Mesenchymal stem cell (in vitro differentiated cells and primary cell): ENCODE measurements at regions not wholly inside any gene's neighbourhood (a gene's known extent, or its start where the extent isn't known, plus 50 kb on each side); places are given as distances from the start of the nearest gene placed in this dataset.
A peak's percentile ranks its signal among the peaks of the same experiment; 100 is the strongest.

Source experiments
- DNase-seq: peaks from one replicate; pipeline ENCODE4 v3.0.0-alpha.2; 2013
- H2AFZ ChIP-seq: one replicate; pipeline ENCODE4 v1.6.1; 2013; ENCODE audit warnings: low read depth, mild to moderate bottlenecking, control low read depth, inconsistent platforms, low read length, moderate library complexity
- H2AK5ac ChIP-seq: 2 replicates; pipeline ENCODE4 v1.6.1; 2013; ENCODE audit warnings: low read length, moderate library complexity, mild to moderate bottlenecking, inconsistent platforms; ENCODE audit not compliant: severe bottlenecking
- H2BK120ac ChIP-seq: one replicate; pipeline ENCODE4 v1.6.1; 2013; ENCODE audit warnings: low read depth, mild to moderate bottlenecking, inconsistent platforms, low read length, moderate library complexity
- H2BK12ac ChIP-seq, 2 experiments: one replicate each; pipeline ENCODE4 v1.6.1; 2013; ENCODE audit warnings: inconsistent platforms in 2 of 2, low read length in 2 of 2, mild to moderate bottlenecking in 2 of 2, moderate library complexity in 2 of 2, control low read depth in 1 of 2
- H2BK15ac ChIP-seq: one replicate; pipeline ENCODE4 v1.6.1; 2013; ENCODE audit warnings: mild to moderate bottlenecking, low read depth, inconsistent platforms; ENCODE audit not compliant: poor library complexity, severe bottlenecking
- H2BK5ac ChIP-seq: 2 replicates; pipeline ENCODE4 v1.6.1; 2013; ENCODE audit warnings: low read depth, mild to moderate bottlenecking, low read length, control low read depth, inconsistent platforms; ENCODE audit not compliant: poor library complexity, severe bottlenecking
- H3K14ac ChIP-seq, 2 experiments: one replicate each; pipeline ENCODE4 v1.6.1; 2013; ENCODE audit warnings: inconsistent platforms in 2 of 2, low read length in 2 of 2, control low read depth in 1 of 2, mild to moderate bottlenecking in 1 of 2, moderate library complexity in 1 of 2
- H3K18ac ChIP-seq, 2 experiments: one replicate each; pipeline ENCODE4 v1.6.1; 2013; ENCODE audit warnings: inconsistent platforms in 2 of 2, low read length in 2 of 2, control low read depth in 1 of 2, low read depth in 1 of 2, mild to moderate bottlenecking in 1 of 2
- H3K23ac ChIP-seq, 2 experiments: one replicate each; pipeline ENCODE4 v1.6.1; 2013; ENCODE audit warnings: inconsistent platforms in 2 of 2, low read length in 2 of 2, mild to moderate bottlenecking in 2 of 2, moderate library complexity in 2 of 2, control low read depth in 1 of 2
- H3K27ac ChIP-seq: 2 replicates; pipeline ENCODE4 v1.5.1; 2013; ENCODE audit warnings: mild to moderate bottlenecking, moderate library complexity, low read length, control low read depth, inconsistent platforms; ENCODE audit not compliant: poor library complexity, severe bottlenecking
- H3K27me3 ChIP-seq, 2 experiments: 2 replicates each; pipeline versions ENCODE4 v1.6.1 to v1.7.0; 2013; ENCODE audit warnings: low read length in 2 of 2, mild to moderate bottlenecking in 2 of 2, moderate library complexity in 2 of 2, control low read depth in 1 of 2, inconsistent platforms in 1 of 2; ENCODE audit not compliant: control insufficient read depth in 1 of 2, insufficient read depth in 1 of 2
- H3K36me3 ChIP-seq, 2 experiments: 2 replicates each; pipeline versions ENCODE4 v1.6.1 to v1.7.0; 2013; ENCODE audit warnings: low read length in 2 of 2, control low read depth in 1 of 2, inconsistent platforms in 1 of 2, low read depth in 1 of 2, mild to moderate bottlenecking in 1 of 2; ENCODE audit not compliant: insufficient read depth in 2 of 2, control insufficient read depth in 1 of 2
- H3K4ac ChIP-seq, 2 experiments: one replicate each; pipeline ENCODE4 v1.6.1; 2013; ENCODE audit warnings: inconsistent platforms in 2 of 2, low read length in 2 of 2, mild to moderate bottlenecking in 2 of 2, moderate library complexity in 2 of 2, control low read depth in 1 of 2, low read depth in 1 of 2
- H3K4me1 ChIP-seq: 2 replicates; pipeline ENCODE4 v1.6.1; 2013; ENCODE audit warnings: low read depth, low read length, control low read depth; ENCODE audit not compliant: control insufficient read depth, insufficient read depth
- H3K4me2 ChIP-seq: 2 replicates; pipeline ENCODE4 v1.6.1; 2013; ENCODE audit warnings: low read length, mild to moderate bottlenecking, inconsistent platforms; ENCODE audit not compliant: poor library complexity, severe bottlenecking
- H3K4me3 ChIP-seq, 2 experiments: 2 replicates each; pipeline versions ENCODE4 v1.5.1 to v1.7.0; 2013; ENCODE audit warnings: low read length in 2 of 2, mild to moderate bottlenecking in 2 of 2, control low read depth in 1 of 2, low read depth in 1 of 2; ENCODE audit not compliant: insufficient read depth in 1 of 2
- H3K79me1 ChIP-seq: replicated peaks from 2 replicates; pipeline ENCODE4 v1.6.1; 2013; ENCODE audit warnings: mild to moderate bottlenecking, control low read depth, low read length, inconsistent platforms; ENCODE audit not compliant: poor library complexity, severe bottlenecking
- H3K9ac ChIP-seq: 2 replicates; pipeline ENCODE4 v1.7.0; 2013; ENCODE audit warnings: mild to moderate bottlenecking, low read length, moderate library complexity
- H3K9me3 ChIP-seq: 2 replicates; pipeline ENCODE4 v1.7.0; 2013; ENCODE audit warnings: mild to moderate bottlenecking, low read length; ENCODE audit not compliant: control insufficient read depth
- H4K8ac ChIP-seq: one replicate; pipeline ENCODE4 v1.6.1; 2013; ENCODE audit warnings: inconsistent platforms, mild to moderate bottlenecking, low read length, moderate library complexity
- H4K91ac ChIP-seq: one replicate; pipeline ENCODE4 v1.6.1; 2013; ENCODE audit warnings: mild to moderate bottlenecking, low read length, inconsistent platforms
- WGBS: methylation state at CpG from one replicate; pipeline ENCODE4 v1.1.7; 2013; ENCODE audit warnings: mixed read lengths; 5-methylcytosine and 5-hydroxymethylcytosine counted together

- Histone ChIP-seq H2BK12ac (no peak overlapping the region), H2BK15ac (no peak overlapping the region), H3K14ac (no peak overlapping the region), H3K36me3 (no peaks in the 10 kb centered on the region), H3K4me1 (no peaks in the 10 kb centered on the region), H3K9ac (no peak overlapping the region), H2BK120ac (no peak overlapping the region), H3K4me2 (no peak overlapping the region), H4K8ac (no peak overlapping the region), H2AK5ac (no peak overlapping the region), H3K9me3 (no peaks in the 10 kb centered on the region), H2BK5ac (no peak overlapping the region), H3K27me3 (peaks cover 0 to 3% of the 10 kb centered on the region in 2 experiments), H3K23ac (no peak overlapping the region), H3K79me1 (no peaks in the 10 kb centered on the region), H3K18ac (no peak overlapping the region), H2AFZ (no peak overlapping the region), H3K27ac (no peak overlapping the region), H3K4ac (no peak overlapping the region), H4K91ac (no peak overlapping the region), H3K4me3 (no peak overlapping the region)
- DNase-seq = no peak
- WGBS = no CpG with 5 or more reads among the region's 1 CpG
Measured at GRCh38 chr6:137953761-137954160, 86.7 kb downstream of the TNFAIP3 start.

DNA sequence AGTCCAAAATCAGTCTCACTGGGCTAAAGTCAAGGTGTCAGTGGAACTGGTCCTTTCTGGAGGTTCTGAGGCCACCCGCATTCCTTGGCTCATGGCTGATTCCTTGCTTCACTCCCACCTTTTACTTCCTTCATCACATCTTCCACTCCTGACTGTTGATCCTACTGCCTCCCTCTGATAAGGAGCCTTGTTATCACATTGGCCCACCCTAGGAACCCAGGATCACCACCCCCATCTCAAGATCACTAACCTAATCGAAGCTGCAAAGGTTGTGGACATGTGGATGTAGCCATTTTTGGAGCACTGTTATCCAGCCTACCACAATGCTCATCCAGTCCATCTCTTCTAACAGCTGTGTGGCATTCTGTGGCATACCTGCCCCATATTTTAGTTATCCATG, 87.2 kb downstream of the TNFAIP3 start:
- Histone ChIP-seq H2BK120ac (no peak overlapping the region), H2BK5ac (no peak overlapping the region), H3K4me2 (no peak overlapping the region), H3K9ac (no peak overlapping the region), H2BK15ac (no peak overlapping the region), H3K79me1 (no peaks in the 10 kb centered on the region), H2BK12ac (no peak overlapping the region), H3K27ac (no peak overlapping the region), H3K14ac (no peak overlapping the region), H2AFZ (no peak overlapping the region), H2AK5ac (no peak overlapping the region), H3K9me3 (no peaks in the 10 kb centered on the region), H3K4me3 (no peak overlapping the region), H3K36me3 (no peaks in the 10 kb centered on the region), H3K23ac (no peak overlapping the region), H3K4me1 (no peaks in the 10 kb centered on the region), H3K4ac (no peak overlapping the region), H3K18ac (no peak overlapping the region), H4K91ac (peak overlapping the region; percentile 45), H4K8ac (no peak overlapping the region), H3K27me3 (peaks cover 0 to 3% of the 10 kb centered on the region in 2 experiments)
- no peak for DNase-seq
- WGBS = 81% methylated on average over 2 of the region's 2 CpGs

GRCh38 chr6:137956098-137956488, 89.0 kb downstream of the TNFAIP3 start:
- no peak overlapping the region for H4K8ac ChIP-seq
- no peak overlapping the region for H3K4ac ChIP-seq
- no peak overlapping the region for H2BK5ac ChIP-seq
- no peak overlapping the region for H3K14ac ChIP-seq
- no peak overlapping the region for H3K23ac ChIP-seq
- H3K27ac ChIP-seq = no peak overlapping the region
- no peak overlapping the region for H2BK120ac ChIP-seq
- no peak overlapping the region for H4K91ac ChIP-seq
- no peak overlapping the region for H2BK12ac ChIP-seq
- H3K36me3 ChIP-seq = no peaks in the 10 kb centered on the region
- no peak overlapping the region for H2BK15ac ChIP-seq
- DNase-seq = no peak
- H3K4me1 ChIP-seq = no peaks in the 10 kb centered on the region
- no peak overlapping the region for H2AFZ ChIP-seq
- H3K4me3 ChIP-seq = no peak overlapping the region
- H3K9me3 ChIP-seq = no peaks in the 10 kb centered on the region
- no peak overlapping the region for H3K9ac ChIP-seq
- H3K79me1 ChIP-seq = no peaks in the 10 kb centered on the region
- no peak overlapping the region for H3K18ac ChIP-seq
- no peak overlapping the region for H3K4me2 ChIP-seq
- H3K27me3 ChIP-seq = peaks cover 0 to 3% of the 10 kb centered on the region in 2 experiments
- WGBS = no CpG with 5 or more reads among the region's 2 CpGs
- no peak overlapping the region for H2AK5ac ChIP-seq

- no peak overlapping the region for H3K4me2 ChIP-seq
- H3K4ac ChIP-seq = no peak overlapping the region
- H2BK15ac ChIP-seq = no peak overlapping the region
Measured at GRCh38 chr6:137957471-137957870, 90.4 kb downstream of the TNFAIP3 start.

More at GRCh38 chr6:137957471-137957870, 90.4 kb downstream of the TNFAIP3 start:
- no peak overlapping the region for H3K18ac ChIP-seq
- no peak overlapping the region for H3K27ac ChIP-seq
- H4K91ac ChIP-seq = no peak overlapping the region
- no peak overlapping the region for H2BK120ac ChIP-seq
- H3K79me1 ChIP-seq = no peaks in the 10 kb centered on the region
- 98% methylated on average over 2 of the region's 2 CpGs for WGBS
- no peak overlapping the region for H2AFZ ChIP-seq
- H3K27me3 ChIP-seq = no peaks in the 10 kb centered on the region
- H3K23ac ChIP-seq = no peak overlapping the region
- H2AK5ac ChIP-seq = no peak overlapping the region
- no peaks in the 10 kb centered on the region for H3K9me3 ChIP-seq
- H2BK5ac ChIP-seq = no peak overlapping the region
- no peaks in the 10 kb centered on the region for H3K36me3 ChIP-seq
- no peak overlapping the region for H3K14ac ChIP-seq
- no peaks in the 10 kb centered on the region for H3K4me1 ChIP-seq
- H3K9ac ChIP-seq = no peak overlapping the region
- H4K8ac ChIP-seq = no peak overlapping the region
- DNase-seq = no peak
- no peak overlapping the region for H2BK12ac ChIP-seq
- H3K4me3 ChIP-seq = no peak overlapping the region
